Endothelial cell of umbilical vein (primary cell): ENCODE measurements at regions not wholly inside any gene's neighbourhood (a gene's known extent, or its start where the extent isn't known, plus 50 kb on each side); places are given as distances from the start of the nearest gene placed in this dataset.

Source experiments
- BruUV-seq: library from RNA; stranded (reverse); fragments of 400-500 nt; replicated peaks from 2 replicates; lab custom pipeline; 2021; lab: Mats Ljungman, UMichigan
- CTCF ChIA-PET: fragments of 300-600, 350-600 bp; sonication (Branson Sonifier 250); formaldehyde crosslinking; loops from one replicate; lab custom pipeline; 2021; ENCODE audit warnings: antibody characterized with exemption, inconsistent platforms; lab: Charles Lee
- POLR2A ChIA-PET: fragments of 300-600, 350-600 bp; sonication (Branson Sonifier 250); formaldehyde crosslinking; loops from one replicate; lab custom pipeline; 2021; ENCODE audit warnings: antibody characterized with exemption, inconsistent platforms; lab: Charles Lee
- DNase-seq: peaks from one replicate; pipeline ENCODE4 v3.0.0-alpha.2; 2011; ENCODE audit warnings: low read depth, low spot score
- FAIRE-seq: peaks from 2 replicates; lab custom pipeline; 2011; peaks lifted over from hg19 to GRCh38; lab: Jason Lieb, UNC
- H2AFZ ChIP-seq: 2 replicates; pipeline ENCODE4 v1.6.0; 2012; ENCODE audit warnings: low read depth, low read length, control low read depth, inconsistent platforms
- H3K27ac ChIP-seq: 2 replicates; pipeline ENCODE4 v1.5.1; 2011; ENCODE audit warnings: low read depth, mild to moderate bottlenecking, control low read depth, low read length, moderate library complexity; ENCODE audit not compliant: insufficient read depth
- H3K27me3 ChIP-seq, 2 experiments: 2 replicates each; pipeline versions ENCODE4 v1.6.0 to v1.6.1; 2011; ENCODE audit warnings: low read length in 2 of 2, mixed read lengths in 1 of 2; ENCODE audit not compliant: control insufficient read depth in 2 of 2, insufficient read depth in 2 of 2
- H3K36me3 ChIP-seq, 2 experiments: 2 replicates in 1 of 2; 3 replicates in 1 of 2; pipeline ENCODE4 v1.5.1; 2011; ENCODE audit warnings: low read length in 2 of 2, mild to moderate bottlenecking in 1 of 2, moderate library complexity in 1 of 2; ENCODE audit not compliant: control insufficient read depth in 2 of 2, insufficient read depth in 2 of 2; ENCODE audit errors: extremely low read depth in 1 of 2
- H3K4me1 ChIP-seq: 3 replicates; pipeline ENCODE4 v1.5.1; 2011; ENCODE audit warnings: mild to moderate bottlenecking, low read length; ENCODE audit not compliant: control insufficient read depth, insufficient read depth; ENCODE audit errors: extremely low read depth
- H3K4me2 ChIP-seq: 2 replicates; pipeline ENCODE4 v1.6.1; 2011; ENCODE audit warnings: low read length, control low read depth, mixed read lengths; ENCODE audit not compliant: insufficient read depth
- H3K4me3 ChIP-seq, 3 experiments: fragments of 200-600 bp in 1 of 3; sonication (generic), shearing (Covaris generic) in 1 of 3; replicated peaks in 1 of 3; 2 replicates each; pipeline ENCODE4 v1.5.1; 2011 to 2016; ENCODE audit warnings: control low read depth in 3 of 3, low read length in 3 of 3, mild to moderate bottlenecking in 2 of 3, inconsistent platforms in 1 of 3, low read depth in 1 of 3, moderate library complexity in 1 of 3; ENCODE audit not compliant: insufficient read depth in 1 of 3
- H3K79me2 ChIP-seq: 2 replicates; pipeline ENCODE4 v1.6.0; 2012; ENCODE audit warnings: low read length, inconsistent platforms; ENCODE audit not compliant: control insufficient read depth, insufficient read depth
- H3K9ac ChIP-seq: replicated peaks from 2 replicates; pipeline ENCODE3; 2011; ENCODE audit warnings: low read length, control low read depth; ENCODE audit not compliant: insufficient read depth; ENCODE audit errors: extremely low read depth
- H3K9me1 ChIP-seq: replicated peaks from 3 replicates; pipeline ENCODE4 v1.6.0; 2011; ENCODE audit warnings: mild to moderate bottlenecking, low read length; ENCODE audit not compliant: control insufficient read depth, insufficient read depth; ENCODE audit errors: extremely low read depth
- H3K9me3 ChIP-seq: replicated peaks from 2 replicates; pipeline ENCODE4 v1.5.1; 2012; ENCODE audit warnings: low read length, inconsistent platforms; ENCODE audit not compliant: control insufficient read depth, insufficient read depth
- H4K20me1 ChIP-seq: replicated peaks from 2 replicates; pipeline ENCODE3; 2011; ENCODE audit warnings: mild to moderate bottlenecking, low read length; ENCODE audit not compliant: control insufficient read depth, insufficient read depth; ENCODE audit errors: extremely low read depth
- CTCF ChIP-seq, 2 donors: IDR thresholded peaks; 1 replicate in 1 of 2; 2 replicates in 1 of 2; pipeline ENCODE4 v1.5.1; 2011; ENCODE audit warnings: low read length in 2 of 2, mild to moderate bottlenecking in 2 of 2, moderate library complexity in 2 of 2, control low read depth in 1 of 2, inconsistent platforms in 1 of 2, low read depth in 1 of 2; ENCODE audit not compliant: insufficient read depth in 1 of 2; ENCODE audit errors: extremely low read depth in 1 of 2
- EZH2 ChIP-seq: IDR thresholded peaks from 2 replicates; pipeline ENCODE4 v1.6.1; 2012; ENCODE audit warnings: borderline replicate concordance, low read depth, mild to moderate bottlenecking, moderate library complexity, low read length, inconsistent platforms; ENCODE audit not compliant: severe bottlenecking
- FOS ChIP-seq: IDR thresholded peaks from 2 replicates; pipeline ENCODE4 v1.6.1; 2011; ENCODE audit warnings: mild to moderate bottlenecking, low read length, moderate library complexity, borderline replicate concordance; ENCODE audit not compliant: insufficient read depth
- GATA2 ChIP-seq: IDR thresholded peaks from 2 replicates; pipeline ENCODE4 v1.7.0; 2011; ENCODE audit warnings: low read depth, mild to moderate bottlenecking, moderate library complexity, mixed read lengths, low read length; ENCODE audit not compliant: insufficient read length, insufficient read depth
- JUN ChIP-seq: IDR thresholded peaks from 2 replicates; pipeline ENCODE4 v1.6.1; 2011; ENCODE audit warnings: borderline replicate concordance, low read depth; ENCODE audit not compliant: insufficient read length, insufficient read depth
- MAX ChIP-seq: IDR thresholded peaks from 2 replicates; pipeline ENCODE4 v1.6.1; 2011; ENCODE audit not compliant: insufficient read depth, insufficient read length
- MYC ChIP-seq: IDR thresholded peaks from one replicate; pipeline ENCODE4 v1.6.1; 2011; ENCODE audit warnings: mild to moderate bottlenecking, low read depth, low read length
- POLR2A ChIP-seq: IDR thresholded peaks from 2 replicates; pipeline ENCODE4 v1.6.1; 2012; ENCODE audit warnings: low read depth, mild to moderate bottlenecking, control low read depth, low read length
- POLR2AphosphoS5 ChIP-seq: IDR thresholded peaks from 2 replicates; pipeline ENCODE4 v1.6.1; 2012; ENCODE audit warnings: low read depth, mild to moderate bottlenecking, control low read depth, low read length, moderate library complexity; ENCODE audit not compliant: insufficient read depth
- dilution Hi-C: fragments of 300-500 bp; cut with MboI; formaldehyde crosslinking; loops from one replicate; pipeline ENCODE4 v1.15.0; 2019; ENCODE audit warnings: low sequenced_read_pairs; ENCODE audit not compliant: extremely low pct_ligation_motif_present
- intact Hi-C: fragments of 100-400 bp; cut with micrococcal nuclease; formaldehyde crosslinking; loops from one replicate; pipeline ENCODE4 v1.10.0; 2022

- H3K27me3 ChIP-seq = no peaks in the 10 kb centered on the region
- DNase-seq (no peak), FAIRE-seq (no peak)
- no peaks in the 10 kb centered on the region for H3K9me3 ChIP-seq
- dilution Hi-C loops = no loop called here
- no TSS peak for BruUV-seq
- no peak overlapping the region for H3K27ac ChIP-seq
- no peak overlapping the region for H3K4me2 ChIP-seq
- no peaks in the 10 kb centered on the region for H3K9me1 ChIP-seq
- TF ChIP-seq MAX (no peak), CTCF (IDR thresholded peaks at IDR 0.05; ENCODE audit: extremely low read depth in 1 of 2, insufficient read depth in 1 of 2, low read depth in 1 of 2, low read length in 2 of 2) (no peak), FOS (no peak), EZH2 (no peak), GATA2 (no peak), MYC (no peak), POLR2AphosphoS5 (no peak), POLR2A (no peak), JUN (no peak)
- ChIA-PET POLR2A (no interaction called here), CTCF (no interaction called here)
- H3K9ac ChIP-seq = no peak overlapping the region
- no peaks in the 10 kb centered on the region for H3K36me3 ChIP-seq
- H3K79me2 ChIP-seq = no peaks in the 10 kb centered on the region
- no peak overlapping the region for H3K4me3 ChIP-seq
- H4K20me1 ChIP-seq = no peaks in the 10 kb centered on the region
- H3K4me1 ChIP-seq = no peaks in the 10 kb centered on the region
- intact Hi-C loops = no loop called here
- H2AFZ ChIP-seq = no peak overlapping the region
Measured at GRCh38 chr6:78379982-78380381, 487.4 kb upstream of the IRAK1BP1 start.
